ENCODE measurements at regions not wholly inside any gene's neighbourhood (a gene's known extent, or its start where the extent isn't known, plus 50 kb on each side); places are given as distances from the start of the nearest gene placed in this dataset.

- TF ChIP-seq CEBPB (IDR thresholded peaks at IDR 0.05), result no peak
- TF ChIP-seq RAD21 (IDR thresholded peaks at IDR 0.05; ENCODE audit: low read depth), result no peak
- TF ChIP-seq TAF1 (IDR thresholded peaks at IDR 0.05; ENCODE audit: low read depth), result no peak
- TF ChIP-seq NFIC (IDR thresholded peaks at IDR 0.05), result no peak
- TF ChIP-seq TEAD4 (IDR thresholded peaks at IDR 0.05), result no peak
- no peak for TF ChIP-seq FOXM1 (IDR thresholded peaks at IDR 0.05; ENCODE audit: borderline replicate concordance, low read depth)
- TF ChIP-seq REST (IDR thresholded peaks at IDR 0.05; ENCODE audit: low read depth), result no peak
- TF ChIP-seq, protein P1, sequence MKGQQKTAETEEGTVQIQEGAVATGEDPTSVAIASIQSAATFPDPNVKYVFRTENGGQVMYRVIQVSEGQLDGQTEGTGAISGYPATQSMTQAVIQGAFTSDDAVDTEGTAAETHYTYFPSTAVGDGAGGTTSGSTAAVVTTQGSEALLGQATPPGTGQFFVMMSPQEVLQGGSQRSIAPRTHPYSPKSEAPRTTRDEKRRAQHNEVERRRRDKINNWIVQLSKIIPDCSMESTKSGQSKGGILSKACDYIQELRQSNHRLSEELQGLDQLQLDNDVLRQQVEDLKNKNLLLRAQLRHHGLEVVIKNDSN (IDR thresholded peaks at IDR 0.05), result no peak
- TF ChIP-seq EP300 (IDR thresholded peaks at IDR 0.05; ENCODE audit: borderline replicate concordance), result no peak
- TF ChIP-seq, protein P2, sequence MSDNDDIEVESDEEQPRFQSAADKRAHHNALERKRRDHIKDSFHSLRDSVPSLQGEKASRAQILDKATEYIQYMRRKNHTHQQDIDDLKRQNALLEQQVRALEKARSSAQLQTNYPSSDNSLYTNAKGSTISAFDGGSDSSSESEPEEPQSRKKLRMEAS (IDR thresholded peaks at IDR 0.05), result no peak
- TF ChIP-seq EGR1 (IDR thresholded peaks at IDR 0.05), result no peak
Observed at GRCh38 chr7:126210707-126211106, 1042.0 kb downstream of the GRM8 start.

Measured in Ishikawa (cell line).